ENCODE measurements at regions not wholly inside any gene's neighbourhood (a gene's known extent, or its start where the extent isn't known, plus 50 kb on each side); places are given as distances from the start of the nearest gene placed in this dataset.
A peak's percentile ranks its signal among the peaks of the same experiment; 100 is the strongest.
"Not testable (repeated sequence)": the region's sequence is repeated elsewhere in the genome, so short reads cannot be mapped to it uniquely, and the experiment has no call there.

DNA sequence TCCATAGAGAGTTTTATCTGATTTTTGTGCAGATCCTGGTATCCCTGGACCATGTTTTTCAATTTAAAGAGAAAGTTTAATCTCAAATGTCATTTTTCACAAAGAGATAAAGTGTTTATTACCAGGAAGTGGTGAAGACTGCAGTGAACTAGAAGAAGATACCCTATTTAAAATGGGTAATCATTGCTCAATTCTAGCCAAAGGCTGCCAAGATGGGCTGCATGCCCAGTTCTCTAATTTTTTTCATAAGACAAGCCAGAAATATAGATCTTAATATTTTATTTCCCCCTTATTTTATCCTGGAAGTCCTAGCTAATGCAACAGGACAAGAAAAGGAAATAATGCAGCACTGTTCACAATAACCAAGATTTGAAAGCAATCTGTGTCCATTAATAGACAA is 343.5 kb downstream of the PCNX1 start:
- Mint-ChIP-seq H3K27ac (peak overlapping the region in 1 of 2 donors; percentile 2), H3K36me3 (ENCODE audit: insufficient read depth) (peaks cover 4% of the 10 kb centered on the region), H3K9me3 (peaks cover 10 to 15% of the 10 kb centered on the region in 2 donors), H3K4me1 (ENCODE audit: low read depth in 2 of 2) (peaks cover 24 to 30% of the 10 kb centered on the region in 2 donors), H3K27me3 (no peaks in the 10 kb centered on the region), H3K4me3 (no peak overlapping the region)
- DNase-seq (no peak), ATAC-seq (replicated peaks) (peak; percentile 35)

DNA sequence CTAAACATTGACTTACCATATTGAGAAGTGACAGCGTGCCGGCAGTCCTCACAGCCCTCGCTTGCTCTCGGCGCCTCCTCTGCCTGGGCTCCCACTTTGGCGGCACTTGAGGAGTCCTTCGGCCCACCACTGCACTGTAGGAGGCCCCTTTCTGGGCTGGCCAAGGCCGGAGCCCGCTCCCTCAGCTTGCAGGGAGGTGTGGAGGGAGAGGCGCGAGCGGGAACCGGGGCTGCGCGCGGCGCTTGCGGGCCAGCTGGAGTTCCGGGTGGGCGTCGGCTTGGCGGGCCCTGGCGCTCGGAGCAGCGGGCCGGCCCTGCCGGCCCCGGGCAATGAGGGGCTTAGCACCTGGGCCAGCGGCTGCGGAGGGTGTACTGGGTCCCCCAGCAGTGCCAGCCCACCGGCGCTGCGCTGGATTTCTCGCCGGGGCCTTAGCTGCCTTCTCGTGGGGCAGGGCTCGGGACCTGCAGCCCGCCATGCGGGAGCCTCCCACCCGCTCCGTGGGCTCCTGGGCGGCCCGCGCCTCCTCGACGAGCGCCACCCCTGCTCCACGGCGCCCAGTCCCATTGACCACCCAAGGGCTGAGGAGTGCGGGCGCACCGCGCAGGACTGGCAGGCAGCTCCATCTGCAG is 346.9 kb downstream of the PCNX1 start:
- not testable (repeated sequence) for ATAC-seq (replicated peaks); DNase-seq; H3K36me3 Mint-ChIP-seq (ENCODE audit: insufficient read depth); H3K4me1 Mint-ChIP-seq (ENCODE audit: low read depth in 2 of 2); H3K27me3 Mint-ChIP-seq
- Mint-ChIP-seq H3K4me3 (peak overlapping the region; percentile 58 to 69), H3K9me3 (peaks cover 5 to 11% of the 10 kb centered on the region in 2 donors), H3K27ac (peak overlapping the region in 1 of 2 donors; percentile 47)

DNA sequence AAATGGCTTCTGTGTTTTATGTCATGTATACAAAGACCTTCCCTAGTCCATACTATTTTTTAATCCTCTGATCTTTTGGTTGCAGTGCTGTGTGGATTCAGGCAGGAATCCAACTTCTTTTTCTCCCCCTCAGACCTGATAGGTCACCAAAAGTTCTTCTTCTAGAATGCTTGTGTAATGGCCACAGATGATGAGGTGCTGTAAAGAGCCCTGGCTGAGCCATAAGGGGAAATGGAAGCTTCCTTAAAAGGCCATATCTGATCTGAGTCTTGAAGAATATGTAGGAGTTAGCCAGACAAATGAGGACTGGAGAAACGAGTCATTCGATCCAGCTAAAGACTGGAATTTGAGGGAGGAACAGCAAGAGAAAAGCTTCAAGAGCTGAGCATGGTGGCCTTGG is 353.9 kb downstream of the PCNX1 start:
- no peak overlapping the region for H3K4me3 Mint-ChIP-seq
- peaks cover 3% of the 10 kb centered on the region for H3K36me3 Mint-ChIP-seq (ENCODE audit: insufficient read depth)
- ATAC-seq (replicated peaks), result no peak
- no peak for DNase-seq
- H3K27me3 Mint-ChIP-seq, result no peaks in the 10 kb centered on the region
- no peak overlapping the region for H3K27ac Mint-ChIP-seq
- H3K9me3 Mint-ChIP-seq, result peaks cover 4 to 23% of the 10 kb centered on the region in 2 donors
- no peaks in the 10 kb centered on the region for H3K4me1 Mint-ChIP-seq (ENCODE audit: low read depth in 2 of 2)

DNA sequence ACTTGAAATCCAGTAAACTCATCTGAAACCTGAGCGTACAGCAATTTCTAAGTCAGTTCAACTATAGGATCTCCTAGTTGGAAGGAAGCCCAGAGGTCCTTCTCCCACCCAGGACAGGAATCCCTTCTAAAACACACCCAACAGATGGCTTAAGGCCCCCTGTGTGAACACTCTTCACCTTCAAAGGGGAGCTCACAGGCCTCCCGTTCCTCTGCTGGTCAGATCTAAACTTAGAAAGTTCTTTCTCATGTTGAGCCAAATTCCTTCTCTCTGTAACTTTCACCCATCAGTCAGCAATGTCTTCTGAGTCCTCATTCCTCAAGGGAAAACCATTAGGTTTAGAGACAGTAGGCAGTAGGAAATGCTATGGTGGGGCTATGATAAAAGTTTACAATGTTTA is 355.2 kb downstream of the PCNX1 start:
- Mint-ChIP-seq H3K4me1 (ENCODE audit: low read depth in 2 of 2) (peaks cover 6 to 7% of the 10 kb centered on the region in 2 donors), H3K4me3 (no peak overlapping the region), H3K27ac (no peak overlapping the region), H3K27me3 (no peaks in the 10 kb centered on the region), H3K36me3 (ENCODE audit: insufficient read depth) (peaks cover 3% of the 10 kb centered on the region), H3K9me3 (peaks cover 4 to 20% of the 10 kb centered on the region in 2 donors)
- ATAC-seq (replicated peaks), result no peak
- no peak for DNase-seq

DNA sequence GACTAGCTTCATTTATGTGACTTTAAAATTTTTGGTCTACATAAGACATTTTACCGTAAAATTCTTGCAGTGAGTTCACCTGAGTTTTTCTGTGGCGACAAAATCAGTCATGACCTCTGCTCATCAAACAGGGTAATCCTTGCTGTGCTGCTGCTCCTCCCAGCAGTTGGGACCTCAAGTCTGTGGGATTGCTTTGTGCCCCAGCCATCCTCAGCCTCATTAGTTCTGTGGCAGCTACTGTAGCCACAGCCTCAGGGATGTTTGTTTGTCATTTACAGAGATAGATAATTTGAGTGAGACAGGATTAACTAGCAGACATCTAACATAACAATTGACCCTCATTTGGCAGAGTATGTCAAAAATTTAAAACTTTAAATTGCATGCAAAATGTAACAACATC is 357.0 kb downstream of the PCNX1 start:
- DNase-seq (no peak), ATAC-seq (replicated peaks) (no peak)
- no peak overlapping the region for H3K4me3 Mint-ChIP-seq
- H3K36me3 Mint-ChIP-seq (ENCODE audit: insufficient read depth), result peaks cover 3% of the 10 kb centered on the region
- H3K27ac Mint-ChIP-seq, result no peak overlapping the region
- H3K4me1 Mint-ChIP-seq (ENCODE audit: low read depth in 2 of 2), result peaks cover 8 to 10% of the 10 kb centered on the region in 2 donors
- H3K27me3 Mint-ChIP-seq, result no peaks in the 10 kb centered on the region
- peaks cover under 1 to 12% of the 10 kb centered on the region in 2 donors for H3K9me3 Mint-ChIP-seq

DNA sequence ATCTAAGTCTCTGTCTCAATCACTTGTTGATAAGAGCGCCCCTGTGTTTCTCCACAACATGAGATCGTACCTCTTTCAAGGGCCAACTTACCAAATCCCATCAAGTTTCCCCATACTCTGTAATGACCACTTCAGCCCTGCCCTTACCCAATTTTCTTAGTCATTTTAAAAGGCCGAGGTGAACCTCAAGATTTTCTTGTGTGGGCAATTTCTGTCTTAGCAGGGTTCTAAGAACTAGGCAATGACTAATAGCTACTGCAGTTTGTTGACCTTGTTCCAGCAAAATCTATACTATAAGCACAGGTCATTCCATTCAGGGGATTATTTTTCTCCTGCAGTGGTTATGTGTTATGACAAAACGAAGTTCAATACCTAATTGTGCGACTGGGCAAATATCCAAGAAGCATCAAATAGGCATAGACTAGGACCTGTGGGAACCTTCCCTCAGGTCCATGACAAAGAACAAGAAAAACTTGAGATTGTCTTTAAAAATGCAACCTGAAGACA is 359.8 kb downstream of the PCNX1 start:
- H3K36me3 Mint-ChIP-seq (ENCODE audit: insufficient read depth), result peaks cover 3% of the 10 kb centered on the region
- no peak for ATAC-seq (replicated peaks)
- H3K4me1 Mint-ChIP-seq (ENCODE audit: low read depth in 2 of 2), result peaks cover 8 to 10% of the 10 kb centered on the region in 2 donors
- H3K27me3 Mint-ChIP-seq, result no peaks in the 10 kb centered on the region
- peak overlapping the region; percentile 74 to 75 for H3K27ac Mint-ChIP-seq
- DNase-seq, result no peak
- peaks cover 0 to 8% of the 10 kb centered on the region in 2 donors for H3K9me3 Mint-ChIP-seq
- peak overlapping the region; percentile 73 to 80 for H3K4me3 Mint-ChIP-seq

DNA sequence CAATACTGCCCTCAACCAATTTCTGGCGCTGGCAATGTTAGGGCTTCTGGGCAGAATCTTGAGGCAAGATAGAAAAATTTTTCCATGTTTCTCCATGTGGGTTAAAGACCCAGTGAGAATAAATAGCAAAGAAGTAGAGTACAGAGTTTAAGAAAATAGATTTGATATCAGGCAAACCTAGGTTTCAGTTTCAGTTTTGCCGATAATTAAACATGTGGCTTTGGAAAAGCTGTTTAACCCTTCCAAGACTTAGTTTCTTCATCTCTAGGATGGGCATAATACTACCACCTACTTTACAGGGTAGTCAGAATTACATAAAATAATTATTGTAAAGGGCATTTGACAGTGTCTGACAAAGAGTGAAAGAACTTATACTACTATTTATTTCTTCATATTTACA is 360.4 kb downstream of the PCNX1 start:
- Mint-ChIP-seq H3K9me3 (peaks cover 0 to 8% of the 10 kb centered on the region in 2 donors), H3K36me3 (ENCODE audit: insufficient read depth) (peaks cover 3% of the 10 kb centered on the region), H3K4me1 (ENCODE audit: low read depth in 2 of 2) (peaks cover 8 to 10% of the 10 kb centered on the region in 2 donors), H3K4me3 (peak overlapping the region; percentile 73 to 80), H3K27me3 (no peaks in the 10 kb centered on the region), H3K27ac (peak overlapping the region; percentile 74 to 75)
- DNase-seq (no peak), ATAC-seq (replicated peaks) (peak; percentile 31)

DNA sequence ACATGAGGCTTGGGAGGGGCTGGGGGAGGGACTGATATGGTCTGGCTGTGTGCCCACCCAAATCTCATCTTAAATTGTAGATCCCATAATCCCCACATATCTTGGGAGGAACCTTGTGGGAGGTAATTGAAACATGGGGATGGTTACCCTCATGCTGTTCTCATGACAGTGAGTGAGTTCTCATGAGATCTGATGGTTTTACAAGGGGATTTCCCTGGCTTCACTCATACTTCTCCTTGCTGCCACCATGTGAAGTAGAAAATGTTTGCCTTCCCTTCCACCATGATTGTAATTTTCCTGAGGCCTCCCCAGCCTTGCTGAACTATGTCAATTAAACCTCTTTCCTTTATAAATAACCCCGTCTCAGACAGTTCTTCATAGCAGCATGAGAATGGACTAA is 362.9 kb downstream of the PCNX1 start:
- ATAC-seq (replicated peaks) (no peak), DNase-seq (no peak)
- no peaks in the 10 kb centered on the region for H3K27me3 Mint-ChIP-seq
- peaks cover under 1% of the 10 kb centered on the region for H3K36me3 Mint-ChIP-seq (ENCODE audit: insufficient read depth)
- H3K9me3 Mint-ChIP-seq, result peaks cover 0 to 4% of the 10 kb centered on the region in 2 donors
- H3K27ac Mint-ChIP-seq, result no peak overlapping the region
- H3K4me3 Mint-ChIP-seq, result no peak overlapping the region
- peaks cover 8 to 10% of the 10 kb centered on the region in 2 donors for H3K4me1 Mint-ChIP-seq (ENCODE audit: low read depth in 2 of 2)

DNA sequence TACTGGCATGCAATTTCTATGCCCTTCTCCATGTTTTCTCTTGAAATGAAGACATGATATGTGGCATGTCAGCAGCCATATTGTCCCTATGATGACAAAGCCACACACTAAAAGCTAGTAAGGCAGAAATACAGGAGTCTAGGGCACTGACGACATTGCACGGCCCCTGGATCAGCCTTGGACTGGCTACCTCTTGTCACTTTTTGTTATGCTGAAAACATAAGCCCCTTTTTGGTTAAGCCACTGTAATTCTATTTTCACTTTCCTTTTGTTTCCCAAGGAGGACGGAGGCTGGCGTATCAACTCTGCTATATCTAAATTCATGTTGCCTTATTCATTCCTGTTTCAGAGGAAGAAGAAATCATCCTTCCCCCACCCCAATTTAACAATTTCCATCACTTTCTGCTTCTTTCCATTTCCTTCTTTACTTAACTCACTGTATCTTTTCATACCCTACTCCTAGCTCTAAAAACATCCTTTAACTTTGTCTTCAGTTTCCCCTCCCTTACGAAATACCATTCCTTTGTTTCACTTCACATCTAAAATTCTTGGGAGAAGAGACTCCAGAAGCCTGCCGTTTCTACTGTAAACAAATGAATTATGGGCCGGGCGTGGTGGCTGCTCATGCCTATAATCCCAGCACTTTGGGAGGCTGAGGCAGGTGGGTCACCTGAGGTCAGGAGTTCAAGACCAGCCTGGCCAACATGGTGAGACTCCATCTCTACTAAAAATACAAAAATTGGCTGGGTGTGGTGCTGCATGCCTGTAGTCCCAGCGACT is 364.1 kb downstream of the PCNX1 start:
- DNase-seq (no peak), ATAC-seq (replicated peaks) (no peak)
- Mint-ChIP-seq H3K36me3 (ENCODE audit: insufficient read depth) (no peaks in the 10 kb centered on the region), H3K27me3 (no peaks in the 10 kb centered on the region), H3K4me3 (no peak overlapping the region), H3K4me1 (ENCODE audit: low read depth in 2 of 2) (peaks cover 7 to 10% of the 10 kb centered on the region in 2 donors), H3K27ac (no peak overlapping the region), H3K9me3 (no peaks in the 10 kb centered on the region)

DNA sequence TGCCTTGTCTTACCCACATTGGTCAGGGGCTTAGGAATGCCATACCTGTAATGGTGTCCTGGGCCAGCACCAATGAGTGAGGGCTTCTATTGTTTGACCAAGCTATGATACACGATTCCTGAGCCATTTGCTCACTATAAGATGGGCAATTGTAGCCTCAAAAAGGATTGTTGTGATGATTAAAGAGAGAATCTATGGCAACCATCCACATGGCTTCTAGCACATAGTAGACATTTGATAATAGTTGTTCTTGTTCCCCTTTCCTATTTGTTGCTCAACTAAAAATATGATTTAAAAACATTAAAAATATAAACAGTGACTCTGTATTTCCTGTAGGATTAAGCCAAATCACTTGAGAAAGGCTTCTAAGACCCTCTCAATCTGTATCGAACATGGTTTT is 366.1 kb downstream of the PCNX1 start:
- ATAC-seq (replicated peaks) (no peak), DNase-seq (no peak)
- no peak overlapping the region for H3K27ac Mint-ChIP-seq
- no peaks in the 10 kb centered on the region for H3K36me3 Mint-ChIP-seq (ENCODE audit: insufficient read depth)
- H3K9me3 Mint-ChIP-seq, result no peaks in the 10 kb centered on the region
- peaks cover 0 to under 1% of the 10 kb centered on the region in 2 donors for H3K4me1 Mint-ChIP-seq (ENCODE audit: low read depth in 2 of 2)
- no peak overlapping the region for H3K4me3 Mint-ChIP-seq
- no peaks in the 10 kb centered on the region for H3K27me3 Mint-ChIP-seq

DNA sequence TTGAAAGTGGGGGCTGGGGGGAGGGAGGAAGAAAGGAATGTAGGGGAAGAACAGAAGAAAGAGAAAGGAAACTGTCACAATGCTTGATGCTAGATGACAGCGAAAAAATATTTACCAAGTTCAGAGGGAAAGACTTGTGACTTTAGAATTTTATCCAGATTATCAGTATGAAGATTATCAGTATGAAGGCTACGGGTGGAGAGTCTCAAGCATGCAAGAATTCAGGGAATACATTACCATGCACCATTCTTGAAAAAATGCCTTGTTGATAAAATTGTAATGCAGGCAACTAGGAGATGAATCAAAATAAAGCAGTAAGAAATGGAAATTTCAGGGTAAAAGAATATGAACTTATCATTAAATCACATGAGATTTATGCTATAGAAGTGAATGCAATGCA is 376.8 kb downstream of the PCNX1 start:
- no peaks in the 10 kb centered on the region for H3K27me3 Mint-ChIP-seq
- H3K36me3 Mint-ChIP-seq (ENCODE audit: insufficient read depth), result no peaks in the 10 kb centered on the region
- H3K4me3 Mint-ChIP-seq, result no peak overlapping the region
- no peak for DNase-seq
- H3K9me3 Mint-ChIP-seq, result no peaks in the 10 kb centered on the region
- no peak overlapping the region for H3K27ac Mint-ChIP-seq
- ATAC-seq (replicated peaks), result no peak
- H3K4me1 Mint-ChIP-seq (ENCODE audit: low read depth in 2 of 2), result peaks cover 1 to 3% of the 10 kb centered on the region in 2 donors

DNA sequence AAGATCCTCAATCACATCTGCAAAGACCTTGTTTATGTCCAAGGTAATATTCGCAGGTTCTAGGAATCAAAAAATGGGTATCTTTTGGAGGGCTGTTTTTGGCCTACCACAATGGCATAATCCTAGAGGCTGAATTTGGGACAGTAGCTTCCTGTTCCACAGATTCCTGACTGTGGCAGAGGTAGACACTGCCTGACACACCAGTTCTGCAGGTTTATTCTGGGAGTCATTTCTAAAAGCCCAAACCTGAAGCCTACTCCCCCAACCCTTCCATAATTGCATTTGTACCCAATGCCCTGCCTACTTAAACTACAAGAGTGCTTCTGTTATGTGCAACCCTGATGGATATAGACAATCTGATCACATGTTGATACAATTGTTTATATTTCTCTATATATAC is 378.9 kb downstream of the PCNX1 start:
- peaks cover 2% of the 10 kb centered on the region for H3K36me3 Mint-ChIP-seq (ENCODE audit: insufficient read depth)
- H3K9me3 Mint-ChIP-seq, result no peaks in the 10 kb centered on the region
- no peak overlapping the region for H3K27ac Mint-ChIP-seq
- no peak for DNase-seq
- peaks cover 7 to 10% of the 10 kb centered on the region in 2 donors for H3K4me1 Mint-ChIP-seq (ENCODE audit: low read depth in 2 of 2)
- H3K27me3 Mint-ChIP-seq, result no peaks in the 10 kb centered on the region
- no peak for ATAC-seq (replicated peaks)
- H3K4me3 Mint-ChIP-seq, result no peak overlapping the region

DNA sequence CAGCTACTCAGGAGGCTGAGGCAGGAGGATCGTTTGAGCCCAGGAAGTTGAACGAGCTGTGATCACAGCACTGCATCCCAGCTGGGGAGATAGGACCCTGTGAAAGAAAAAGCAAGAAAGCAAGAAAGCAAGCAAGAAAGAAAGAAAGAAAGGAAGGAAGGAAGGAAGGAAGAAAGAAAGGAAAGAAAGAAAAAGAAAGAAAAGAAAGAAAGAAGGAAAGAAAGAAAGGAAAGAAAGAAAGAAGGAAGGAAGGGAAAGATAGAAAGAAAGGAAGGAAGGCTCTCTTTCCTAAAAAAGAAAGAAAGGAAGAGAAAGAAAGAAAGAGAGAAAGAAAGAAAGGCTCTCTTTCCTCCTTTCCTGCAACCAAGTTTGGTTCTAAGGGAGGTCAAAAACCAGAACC is 380.3 kb downstream of the PCNX1 start:
- peaks cover 9 to 10% of the 10 kb centered on the region in 2 donors for H3K4me1 Mint-ChIP-seq (ENCODE audit: low read depth in 2 of 2)
- H3K27ac Mint-ChIP-seq, result no peak overlapping the region
- no peak overlapping the region for H3K4me3 Mint-ChIP-seq
- peaks cover 2% of the 10 kb centered on the region for H3K36me3 Mint-ChIP-seq (ENCODE audit: insufficient read depth)
- no peak for DNase-seq
- ATAC-seq (replicated peaks), result no peak
- H3K27me3 Mint-ChIP-seq, result no peaks in the 10 kb centered on the region
- no peaks in the 10 kb centered on the region for H3K9me3 Mint-ChIP-seq

DNA sequence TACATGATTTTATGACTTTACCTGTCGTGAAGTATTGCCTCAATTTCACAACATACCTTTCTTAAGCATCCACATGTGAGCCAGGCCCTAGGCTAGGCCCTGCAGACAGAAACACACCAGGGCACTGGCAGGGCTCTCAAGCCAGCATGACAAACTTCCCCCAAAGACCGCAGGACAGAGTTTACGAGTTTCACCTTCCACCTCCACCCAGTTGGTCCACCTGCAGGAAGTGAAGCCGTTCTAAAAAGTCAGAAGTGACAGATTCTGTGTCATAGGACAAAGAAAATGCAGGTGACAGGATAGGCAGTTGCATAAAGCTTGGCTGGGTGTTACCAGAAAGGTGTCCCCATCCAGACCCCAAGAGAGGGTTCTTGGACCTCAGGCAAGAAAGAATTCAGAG is 382.3 kb downstream of the PCNX1 start:
- H3K4me1 Mint-ChIP-seq (ENCODE audit: low read depth in 2 of 2), result peaks cover 9 to 10% of the 10 kb centered on the region in 2 donors
- no peaks in the 10 kb centered on the region for H3K27me3 Mint-ChIP-seq
- H3K4me3 Mint-ChIP-seq, result peak overlapping the region in 1 of 2 donors; percentile 51
- no peaks in the 10 kb centered on the region for H3K9me3 Mint-ChIP-seq
- ATAC-seq (replicated peaks) (peak; percentile 91), DNase-seq (peak in 2 of 3 experiments; percentile 6 to 22)
- H3K27ac Mint-ChIP-seq, result peak overlapping the region in 1 of 2 donors; percentile 92
- peaks cover 2% of the 10 kb centered on the region for H3K36me3 Mint-ChIP-seq (ENCODE audit: insufficient read depth)

All from effector memory CD8-positive, alpha-beta T cell (primary cell).